ENCODE measurements at regions not wholly inside any gene's neighbourhood (a gene's known extent, or its start where the extent isn't known, plus 50 kb on each side); places are given as distances from the start of the nearest gene placed in this dataset.

DNA sequence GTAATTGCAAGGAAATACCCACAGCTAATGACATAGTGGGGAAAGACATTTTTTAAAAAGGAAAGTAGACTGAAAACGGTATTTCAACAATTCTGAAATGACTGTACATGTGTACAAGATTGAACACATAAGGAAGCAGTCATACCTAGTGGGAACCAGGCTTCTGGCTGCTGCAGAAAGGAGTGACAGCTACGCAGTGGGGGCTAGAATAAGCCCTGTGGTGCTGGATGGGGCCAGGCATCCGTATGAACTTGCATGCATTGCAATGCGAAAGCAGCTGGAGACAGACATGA is 54.9 kb upstream of the GPR31 start:
- TF ChIP-seq, protein P1, sequence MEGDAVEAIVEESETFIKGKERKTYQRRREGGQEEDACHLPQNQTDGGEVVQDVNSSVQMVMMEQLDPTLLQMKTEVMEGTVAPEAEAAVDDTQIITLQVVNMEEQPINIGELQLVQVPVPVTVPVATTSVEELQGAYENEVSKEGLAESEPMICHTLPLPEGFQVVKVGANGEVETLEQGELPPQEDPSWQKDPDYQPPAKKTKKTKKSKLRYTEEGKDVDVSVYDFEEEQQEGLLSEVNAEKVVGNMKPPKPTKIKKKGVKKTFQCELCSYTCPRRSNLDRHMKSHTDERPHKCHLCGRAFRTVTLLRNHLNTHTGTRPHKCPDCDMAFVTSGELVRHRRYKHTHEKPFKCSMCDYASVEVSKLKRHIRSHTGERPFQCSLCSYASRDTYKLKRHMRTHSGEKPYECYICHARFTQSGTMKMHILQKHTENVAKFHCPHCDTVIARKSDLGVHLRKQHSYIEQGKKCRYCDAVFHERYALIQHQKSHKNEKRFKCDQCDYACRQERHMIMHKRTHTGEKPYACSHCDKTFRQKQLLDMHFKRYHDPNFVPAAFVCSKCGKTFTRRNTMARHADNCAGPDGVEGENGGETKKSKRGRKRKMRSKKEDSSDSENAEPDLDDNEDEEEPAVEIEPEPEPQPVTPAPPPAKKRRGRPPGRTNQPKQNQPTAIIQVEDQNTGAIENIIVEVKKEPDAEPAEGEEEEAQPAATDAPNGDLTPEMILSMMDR (IDR thresholded peaks at IDR 0.05) = no peak
- TF ChIP-seq POLR2A (IDR thresholded peaks at IDR 0.05) = no peak

Data from suprapubic skin (tissue), 3 donors.